ENCODE measurements at regions not wholly inside any gene's neighbourhood (a gene's known extent, or its start where the extent isn't known, plus 50 kb on each side); places are given as distances from the start of the nearest gene placed in this dataset.

DNA sequence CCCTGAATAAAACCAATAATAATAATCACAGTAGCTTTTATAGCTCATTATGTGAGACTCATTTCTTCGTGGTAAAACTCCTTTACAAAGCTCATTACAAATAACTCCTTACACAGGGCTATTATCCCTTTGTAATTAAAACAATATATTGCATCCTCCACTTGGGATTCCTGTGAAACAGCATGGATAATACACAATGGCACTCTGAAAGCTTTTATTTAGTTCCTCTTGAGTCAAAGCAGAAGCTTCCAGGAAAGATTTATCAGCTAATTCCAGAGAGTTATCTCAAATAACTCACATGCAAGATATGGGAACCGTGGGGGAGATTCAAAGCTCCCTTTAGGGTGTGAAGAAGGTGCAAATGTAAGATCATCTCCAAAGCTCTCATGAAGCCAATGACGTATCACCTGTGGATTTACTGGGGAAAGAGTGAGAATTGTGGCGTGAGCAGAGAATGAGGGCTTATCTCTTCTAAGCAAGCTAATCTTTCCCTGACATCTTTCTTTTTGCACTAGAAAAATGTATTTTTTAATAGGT lies 60.4 kb upstream of the GJA5 start:
- TF ChIP-seq, protein P1, sequence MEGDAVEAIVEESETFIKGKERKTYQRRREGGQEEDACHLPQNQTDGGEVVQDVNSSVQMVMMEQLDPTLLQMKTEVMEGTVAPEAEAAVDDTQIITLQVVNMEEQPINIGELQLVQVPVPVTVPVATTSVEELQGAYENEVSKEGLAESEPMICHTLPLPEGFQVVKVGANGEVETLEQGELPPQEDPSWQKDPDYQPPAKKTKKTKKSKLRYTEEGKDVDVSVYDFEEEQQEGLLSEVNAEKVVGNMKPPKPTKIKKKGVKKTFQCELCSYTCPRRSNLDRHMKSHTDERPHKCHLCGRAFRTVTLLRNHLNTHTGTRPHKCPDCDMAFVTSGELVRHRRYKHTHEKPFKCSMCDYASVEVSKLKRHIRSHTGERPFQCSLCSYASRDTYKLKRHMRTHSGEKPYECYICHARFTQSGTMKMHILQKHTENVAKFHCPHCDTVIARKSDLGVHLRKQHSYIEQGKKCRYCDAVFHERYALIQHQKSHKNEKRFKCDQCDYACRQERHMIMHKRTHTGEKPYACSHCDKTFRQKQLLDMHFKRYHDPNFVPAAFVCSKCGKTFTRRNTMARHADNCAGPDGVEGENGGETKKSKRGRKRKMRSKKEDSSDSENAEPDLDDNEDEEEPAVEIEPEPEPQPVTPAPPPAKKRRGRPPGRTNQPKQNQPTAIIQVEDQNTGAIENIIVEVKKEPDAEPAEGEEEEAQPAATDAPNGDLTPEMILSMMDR (IDR thresholded peaks at IDR 0.05; ENCODE audit: low read depth, low read length), result no peak
- TF ChIP-seq POLR2A (IDR thresholded peaks at IDR 0.05; ENCODE audit: extremely low read depth, insufficient read length) (no peak), MYC (IDR thresholded peaks at IDR 0.05; ENCODE audit: low read depth, low read length) (no peak)
- TF ChIP-seq, protein P2, sequence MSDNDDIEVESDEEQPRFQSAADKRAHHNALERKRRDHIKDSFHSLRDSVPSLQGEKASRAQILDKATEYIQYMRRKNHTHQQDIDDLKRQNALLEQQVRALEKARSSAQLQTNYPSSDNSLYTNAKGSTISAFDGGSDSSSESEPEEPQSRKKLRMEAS (IDR thresholded peaks at IDR 0.05; ENCODE audit: low read depth, low read length), result no peak

Measured in NB4 (cell line).